AG09319 (cell line): ENCODE measurements at regions not wholly inside any gene's neighbourhood (a gene's known extent, or its start where the extent isn't known, plus 50 kb on each side); places are given as distances from the start of the nearest gene placed in this dataset.

Experiments used
- DNase-seq: peaks from one replicate; pipeline ENCODE4 v3.0.0-alpha.2; 2010; ENCODE audit warnings: low read depth; ENCODE audit errors: extremely low read depth
- CTCF ChIP-seq: IDR thresholded peaks from 2 replicates; pipeline ENCODE4 v1.5.1; 2011; ENCODE audit warnings: low read depth, mild to moderate bottlenecking, inconsistent platforms, low read length, moderate library complexity

DNA sequence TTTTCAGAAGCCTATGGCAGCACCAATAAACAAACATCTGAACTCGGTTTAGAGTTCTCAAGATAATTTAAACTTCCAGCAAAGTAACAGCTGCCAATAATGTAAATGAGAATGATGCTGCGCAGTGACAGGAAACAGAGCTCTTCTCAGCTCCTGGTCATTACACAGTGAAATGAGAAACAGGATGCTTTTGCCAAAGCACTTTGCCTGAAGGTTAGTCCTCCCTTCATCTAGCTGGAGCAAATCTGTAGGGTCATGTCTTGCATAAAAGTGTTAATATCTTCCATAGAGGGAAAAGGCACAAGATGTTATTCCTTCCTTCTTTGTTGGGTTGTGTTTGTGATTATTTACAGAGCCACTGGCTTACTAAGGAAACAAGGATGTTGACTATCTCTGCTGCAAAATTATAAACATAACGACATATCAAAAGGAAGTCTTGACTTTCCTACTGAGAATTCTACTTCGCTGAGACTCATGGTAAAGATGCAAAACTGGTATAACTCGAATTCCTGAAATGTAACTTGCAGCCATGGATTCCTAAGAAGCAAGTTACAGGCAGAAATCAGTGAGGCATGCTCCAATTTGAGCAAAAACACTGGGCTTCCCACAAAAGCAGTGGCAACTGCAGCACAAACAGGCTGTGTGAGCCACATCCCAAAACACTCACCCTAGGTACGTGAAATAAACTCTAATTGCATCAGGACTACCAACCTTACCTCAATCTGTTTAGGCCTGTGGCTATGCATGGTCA is 102.5 kb upstream of the BEND6 start:
- TF ChIP-seq CTCF: no peak
- DNase-seq: no peak

DNA sequence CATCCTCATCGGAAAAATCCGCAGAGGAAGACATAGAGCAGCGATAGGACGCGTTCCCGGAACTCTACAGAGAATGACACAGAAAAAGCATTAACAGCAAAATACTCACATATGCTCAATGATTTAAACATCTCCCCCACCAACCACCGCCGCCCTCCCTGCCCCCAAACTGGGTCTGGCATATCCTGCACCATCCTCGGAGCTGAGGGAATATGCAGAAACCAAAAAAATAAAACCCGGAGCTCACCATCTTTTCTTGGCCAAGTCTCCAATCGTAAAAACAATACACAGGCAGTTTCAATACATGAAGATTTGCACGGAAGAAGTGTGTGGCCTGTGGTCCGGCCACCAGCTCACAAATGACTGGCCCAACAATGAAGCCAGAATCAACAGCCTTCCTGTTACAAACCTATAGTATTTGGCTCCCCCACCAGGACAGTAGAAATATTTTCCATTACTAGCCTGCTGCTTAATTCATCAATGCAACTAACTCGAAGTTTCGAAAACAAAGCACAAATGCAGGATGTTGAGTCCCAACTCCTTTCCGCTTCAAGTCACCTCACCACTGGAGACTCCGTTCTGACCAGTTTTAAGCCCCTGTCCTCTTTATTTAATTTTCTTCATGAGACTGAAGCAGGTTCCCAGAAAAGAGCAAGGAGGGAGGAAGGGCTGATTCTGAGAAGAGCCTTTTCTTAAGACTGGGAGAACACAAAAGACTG is 103.2 kb upstream of the BEND6 start:
- DNase-seq: peak; percentile 73
- TF ChIP-seq CTCF: peak; percentile 64

- no peak; the same call in 1 of the 2 replicates for TF ChIP-seq CTCF
- DNase-seq: no peak
These were observed 103.8 kb upstream of the BEND6 start for GRCh38 chr6:56851074-56851473.

DNA sequence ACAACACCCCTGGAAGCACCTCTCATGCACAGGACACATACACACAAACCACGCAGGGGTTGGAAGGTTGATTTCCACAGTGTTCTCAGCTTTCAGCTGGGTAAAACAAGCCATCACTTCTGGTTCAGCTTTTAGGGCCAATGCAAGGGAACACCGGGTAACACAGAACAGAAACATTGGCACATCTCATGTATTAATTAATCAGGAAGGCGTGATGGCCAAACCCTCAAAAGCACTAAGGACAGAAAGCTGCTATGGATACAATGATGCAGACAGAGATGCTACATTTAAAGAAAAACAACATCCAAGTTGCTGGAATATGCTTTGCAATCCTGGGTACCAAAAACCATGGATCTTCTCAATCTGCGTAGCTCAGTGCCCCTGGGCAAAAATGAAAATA is 104.3 kb upstream of the BEND6 start:
- no peak for DNase-seq
- TF ChIP-seq CTCF: no peak

- no peak for DNase-seq
These were observed 105.0 kb upstream of the BEND6 start for GRCh38 chr6:56849896-56850295.

DNA sequence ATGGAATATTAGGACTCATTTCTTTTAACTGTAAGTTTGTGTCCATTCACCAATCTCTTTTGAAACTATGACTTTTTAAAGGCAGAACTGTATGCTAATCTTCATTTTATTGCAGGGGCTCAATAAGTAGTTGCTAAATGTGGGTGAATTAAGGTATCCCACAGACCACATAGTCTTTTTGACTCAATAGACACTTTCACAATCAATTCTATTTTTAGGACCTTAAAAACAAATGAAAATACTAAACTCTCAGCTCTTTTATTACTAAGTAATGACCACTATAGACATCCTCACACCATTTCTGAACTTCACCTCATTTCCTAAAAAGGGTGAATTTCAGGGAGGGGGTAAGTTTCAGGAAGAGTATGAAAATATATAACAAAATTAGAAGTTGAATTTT is 106.8 kb upstream of the BEND6 start:
- TF ChIP-seq CTCF: no peak
- no peak for DNase-seq

More at GRCh38 chr6:56849896-56850295, 105.0 kb upstream of the BEND6 start:
- TF ChIP-seq CTCF: no peak

DNA sequence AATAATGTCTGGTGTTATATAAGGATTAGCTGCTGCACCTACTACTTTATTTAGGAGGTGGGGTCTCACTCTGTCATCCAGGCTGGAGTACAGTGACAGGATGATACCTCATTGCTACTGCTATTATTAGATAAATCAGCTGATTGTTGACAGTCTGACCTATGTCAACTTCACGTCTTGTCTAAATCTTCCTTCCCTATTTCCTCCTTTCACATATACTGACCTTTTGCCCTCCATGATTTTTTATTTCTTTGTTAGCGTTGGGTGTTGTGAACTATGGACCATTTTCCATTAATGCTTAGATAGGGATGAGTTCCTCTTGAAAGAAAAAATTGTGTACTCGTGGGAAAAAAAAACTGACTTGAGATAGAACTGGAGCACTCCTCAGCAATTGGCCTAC is 109.9 kb upstream of the BEND6 start:
- TF ChIP-seq CTCF: no peak
- no peak for DNase-seq
